Adipocyte (in vitro differentiated cells): ENCODE measurements at regions not wholly inside any gene's neighbourhood (a gene's known extent, or its start where the extent isn't known, plus 50 kb on each side); places are given as distances from the start of the nearest gene placed in this dataset.

Experiments
- DNase-seq: peaks from one replicate; pipeline ENCODE4 v3.0.0-alpha.2; 2015; ENCODE audit warnings: low read depth
- H3K27me3 ChIP-seq: replicated peaks from 2 replicates; pipeline ENCODE4 v1.7.0; 2013; ENCODE audit warnings: mild to moderate bottlenecking, low read length, moderate library complexity; ENCODE audit not compliant: control insufficient read depth, insufficient read depth
- H3K36me3 ChIP-seq: 2 replicates; pipeline ENCODE4 v1.7.0; 2013; ENCODE audit warnings: low read length, mild to moderate bottlenecking, moderate library complexity; ENCODE audit not compliant: control insufficient read depth, insufficient read depth, severe bottlenecking
- H3K4me1 ChIP-seq: 2 replicates; pipeline ENCODE4 v1.7.0; 2013; ENCODE audit warnings: mild to moderate bottlenecking, low read length, moderate library complexity; ENCODE audit not compliant: control insufficient read depth, insufficient read depth
- H3K4me3 ChIP-seq: 2 replicates; pipeline ENCODE4 v1.7.0; 2013; ENCODE audit warnings: mild to moderate bottlenecking, low read length, moderate library complexity
- H3K9ac ChIP-seq: 2 replicates; pipeline ENCODE4 v1.7.0; 2013; ENCODE audit warnings: mild to moderate bottlenecking, low read length, moderate library complexity
- H3K9me3 ChIP-seq: 2 replicates; pipeline ENCODE4 v1.7.0; 2013; ENCODE audit warnings: mild to moderate bottlenecking, low read length, moderate library complexity; ENCODE audit not compliant: control insufficient read depth

- no peaks in the 10 kb centered on the region for H3K36me3 ChIP-seq
- DNase-seq: no peak
Observed at GRCh38 chr7:88431882-88432281, 125.2 kb upstream of the STEAP4 start.

GRCh38 chr7:88429382-88429781, 122.7 kb upstream of the STEAP4 start:
- no peak overlapping the region for H3K4me3 ChIP-seq
- no peaks in the 10 kb centered on the region for H3K27me3 ChIP-seq
- no peak for DNase-seq
- no peaks in the 10 kb centered on the region for H3K4me1 ChIP-seq
- H3K9me3 ChIP-seq: no peaks in the 10 kb centered on the region
- no peak overlapping the region for H3K9ac ChIP-seq
- H3K36me3 ChIP-seq: no peaks in the 10 kb centered on the region

More at GRCh38 chr7:88431882-88432281, 125.2 kb upstream of the STEAP4 start:
- Histone ChIP-seq H3K4me3 (no peak overlapping the region), H3K9me3 (no peaks in the 10 kb centered on the region), H3K9ac (no peak overlapping the region), H3K27me3 (no peaks in the 10 kb centered on the region), H3K4me1 (no peaks in the 10 kb centered on the region)

- Histone ChIP-seq H3K4me3 (no peak overlapping the region), H3K27me3 (no peaks in the 10 kb centered on the region), H3K36me3 (no peaks in the 10 kb centered on the region), H3K4me1 (peaks cover 13% of the 10 kb centered on the region), H3K9me3 (no peaks in the 10 kb centered on the region), H3K9ac (no peak overlapping the region)
- no peak for DNase-seq
Observed at GRCh38 chr7:88402529-88402928, 95.8 kb upstream of the STEAP4 start.

GRCh38 chr7:88401009-88401623, 94.4 kb upstream of the STEAP4 start:
- Histone ChIP-seq H3K36me3 (no peaks in the 10 kb centered on the region), H3K9me3 (no peaks in the 10 kb centered on the region), H3K4me3 (no peak overlapping the region), H3K9ac (no peak overlapping the region), H3K4me1 (peaks cover 13% of the 10 kb centered on the region), H3K27me3 (no peaks in the 10 kb centered on the region)
- no peak for DNase-seq

GRCh38 chr7:88399696-88400240, 93.1 kb upstream of the STEAP4 start:
- Histone ChIP-seq H3K4me3 (peak overlapping the region; percentile 41), H3K36me3 (no peaks in the 10 kb centered on the region), H3K4me1 (peaks cover 13% of the 10 kb centered on the region), H3K27me3 (no peaks in the 10 kb centered on the region), H3K9ac (peak overlapping the region; percentile 26), H3K9me3 (no peaks in the 10 kb centered on the region)
- DNase-seq: no peak

GRCh38 chr7:88399036-88399435, 92.3 kb upstream of the STEAP4 start:
- Histone ChIP-seq H3K36me3 (no peaks in the 10 kb centered on the region), H3K27me3 (no peaks in the 10 kb centered on the region), H3K9ac (no peak overlapping the region), H3K9me3 (no peaks in the 10 kb centered on the region), H3K4me1 (peaks cover 13% of the 10 kb centered on the region), H3K4me3 (no peak overlapping the region)
- no peak for DNase-seq

GRCh38 chr7:88398459-88398858, 91.8 kb upstream of the STEAP4 start:
- no peak overlapping the region for H3K4me3 ChIP-seq

GRCh38 chr7:88396948-88397322, 90.2 kb upstream of the STEAP4 start:
- Histone ChIP-seq H3K9ac (no peak overlapping the region), H3K9me3 (no peaks in the 10 kb centered on the region), H3K4me1 (peaks cover 13% of the 10 kb centered on the region), H3K27me3 (no peaks in the 10 kb centered on the region), H3K36me3 (no peaks in the 10 kb centered on the region), H3K4me3 (no peak overlapping the region)
- no peak for DNase-seq

More at GRCh38 chr7:88398459-88398858, 91.8 kb upstream of the STEAP4 start:
- Histone ChIP-seq H3K9me3 (no peaks in the 10 kb centered on the region), H3K9ac (no peak overlapping the region), H3K4me1 (peaks cover 13% of the 10 kb centered on the region), H3K36me3 (no peaks in the 10 kb centered on the region), H3K27me3 (no peaks in the 10 kb centered on the region)
- no peak for DNase-seq

GRCh38 chr7:88396295-88396947, 89.7 kb upstream of the STEAP4 start:
- H3K9me3 ChIP-seq: no peaks in the 10 kb centered on the region
- no peaks in the 10 kb centered on the region for H3K36me3 ChIP-seq
- H3K4me3 ChIP-seq: no peak overlapping the region
- no peak for DNase-seq
- peaks cover 13% of the 10 kb centered on the region for H3K4me1 ChIP-seq
- no peak overlapping the region for H3K9ac ChIP-seq
- no peaks in the 10 kb centered on the region for H3K27me3 ChIP-seq

GRCh38 chr7:88395715-88396114, 89.0 kb upstream of the STEAP4 start:
- H3K9ac ChIP-seq: no peak overlapping the region
- H3K36me3 ChIP-seq: no peaks in the 10 kb centered on the region
- no peaks in the 10 kb centered on the region for H3K27me3 ChIP-seq
- no peak for DNase-seq
- H3K9me3 ChIP-seq: no peaks in the 10 kb centered on the region
- peaks cover 13% of the 10 kb centered on the region for H3K4me1 ChIP-seq
- no peak overlapping the region for H3K4me3 ChIP-seq

GRCh38 chr7:88391247-88391646, 84.6 kb upstream of the STEAP4 start:
- Histone ChIP-seq H3K9ac (no peak overlapping the region), H3K9me3 (no peaks in the 10 kb centered on the region), H3K36me3 (no peaks in the 10 kb centered on the region), H3K4me3 (no peak overlapping the region), H3K27me3 (no peaks in the 10 kb centered on the region), H3K4me1 (peaks cover 3% of the 10 kb centered on the region)
- no peak for DNase-seq
